ENCODE measurements at regions not wholly inside any gene's neighbourhood (a gene's known extent, or its start where the extent isn't known, plus 50 kb on each side); places are given as distances from the start of the nearest gene placed in this dataset.

DNA sequence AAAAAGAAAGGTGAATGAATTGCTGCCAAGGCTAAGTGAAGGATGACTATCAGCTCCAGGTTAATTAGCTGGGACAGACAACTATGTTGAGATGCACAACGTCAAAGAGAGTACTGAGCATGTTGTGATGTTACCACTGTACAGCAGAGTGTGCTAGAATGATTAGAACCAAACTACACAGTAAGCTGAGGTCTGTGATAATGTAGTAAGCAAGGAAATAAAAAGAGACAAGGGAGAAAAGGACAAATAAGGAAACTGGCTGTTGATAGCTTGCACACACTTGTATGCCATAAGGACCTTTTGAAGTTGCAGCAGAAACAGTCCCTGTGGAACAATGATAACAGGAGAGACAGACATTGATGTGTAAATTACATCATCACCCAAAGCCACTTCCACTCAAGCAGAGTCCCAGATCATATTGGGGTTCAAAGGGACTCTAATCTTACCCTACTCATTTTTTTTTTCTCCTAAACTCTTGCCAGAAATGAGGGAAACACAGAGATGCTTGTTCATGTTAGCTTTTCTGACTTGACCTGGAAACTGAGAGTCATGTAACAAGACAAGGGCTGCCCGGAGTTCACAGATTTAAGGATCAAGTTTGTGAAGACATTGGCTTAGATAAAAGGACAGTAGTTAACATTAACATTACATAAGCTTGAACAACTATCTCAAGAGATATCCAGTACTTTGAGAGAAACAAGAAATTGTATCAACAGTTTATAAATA is 189.9 kb downstream of the CENPW start:
- TF ChIP-seq, protein P1, sequence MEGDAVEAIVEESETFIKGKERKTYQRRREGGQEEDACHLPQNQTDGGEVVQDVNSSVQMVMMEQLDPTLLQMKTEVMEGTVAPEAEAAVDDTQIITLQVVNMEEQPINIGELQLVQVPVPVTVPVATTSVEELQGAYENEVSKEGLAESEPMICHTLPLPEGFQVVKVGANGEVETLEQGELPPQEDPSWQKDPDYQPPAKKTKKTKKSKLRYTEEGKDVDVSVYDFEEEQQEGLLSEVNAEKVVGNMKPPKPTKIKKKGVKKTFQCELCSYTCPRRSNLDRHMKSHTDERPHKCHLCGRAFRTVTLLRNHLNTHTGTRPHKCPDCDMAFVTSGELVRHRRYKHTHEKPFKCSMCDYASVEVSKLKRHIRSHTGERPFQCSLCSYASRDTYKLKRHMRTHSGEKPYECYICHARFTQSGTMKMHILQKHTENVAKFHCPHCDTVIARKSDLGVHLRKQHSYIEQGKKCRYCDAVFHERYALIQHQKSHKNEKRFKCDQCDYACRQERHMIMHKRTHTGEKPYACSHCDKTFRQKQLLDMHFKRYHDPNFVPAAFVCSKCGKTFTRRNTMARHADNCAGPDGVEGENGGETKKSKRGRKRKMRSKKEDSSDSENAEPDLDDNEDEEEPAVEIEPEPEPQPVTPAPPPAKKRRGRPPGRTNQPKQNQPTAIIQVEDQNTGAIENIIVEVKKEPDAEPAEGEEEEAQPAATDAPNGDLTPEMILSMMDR (IDR thresholded peaks at IDR 0.05): no peak
- TF ChIP-seq POLR2A (IDR thresholded peaks at IDR 0.05): no peak

Measured in thyroid gland (tissue), 4 donors.